ENCODE measurements at regions not wholly inside any gene's neighbourhood (a gene's known extent, or its start where the extent isn't known, plus 50 kb on each side); places are given as distances from the start of the nearest gene placed in this dataset.
A peak's percentile ranks its signal among the peaks of the same experiment; 100 is the strongest.

GRCh38 chr1:232529747-232530146 lies 100.2 kb downstream of the SIPA1L2 start:
- ChIA-PET CTCF (interaction anchor here (1.0 kb wide), 1 partner anchor 98 kb away, joined by 4 read pairs; no protein-coding TSS in a partner anchor), POLR2A (no interaction called here)
- H3K27ac Mint-ChIP-seq (ENCODE audit: unreplicated experiment), result peak overlapping the region; percentile 42
- H3K27me3 ChIP-seq (replicated peaks; ENCODE audit: control insufficient read depth, insufficient read depth, low read length), result no peaks in the 10 kb centered on the region
- peak; percentile 46 to 71 for DNase-seq
- peaks cover 10% of the 10 kb centered on the region; the same call in 1 of the 2 replicates for H3K9me3 ChIP-seq
- TF ChIP-seq CTCF (IDR thresholded peaks at IDR 0.05; ENCODE audit: insufficient read depth in 1 of 2, low read depth in 1 of 2, low read length in 1 of 2, severe bottlenecking in 1 of 2, unreplicated experiment in 1 of 2), result no peak
- H3K9me3 Mint-ChIP-seq (ENCODE audit: unreplicated experiment), result no peaks in the 10 kb centered on the region
- no peaks in the 10 kb centered on the region for H3K27me3 Mint-ChIP-seq (ENCODE audit: insufficient read depth, unreplicated experiment)
- BruUV-seq (replicated peaks), result no TSS peak
- H3K36me3 Mint-ChIP-seq (ENCODE audit: insufficient read depth, unreplicated experiment), result peaks cover 5% of the 10 kb centered on the region
- H3K4me1 Mint-ChIP-seq (ENCODE audit: low read depth, unreplicated experiment), result peaks cover 29% of the 10 kb centered on the region
- H3K4me3 ChIP-seq (ENCODE audit: low read depth, low read length), result no peak overlapping the region
- peak overlapping the region; percentile 16 for H3K4me3 Mint-ChIP-seq (ENCODE audit: unreplicated experiment)
- intact Hi-C loops (cut with micrococcal nuclease; ENCODE audit: unreplicated experiment), result loop anchor here (1.0 kb wide), 1 partner anchor 27 kb away; no protein-coding TSS in a partner anchor
- H3K4me1 ChIP-seq, result peaks cover 30% of the 10 kb centered on the region
- no peaks in the 10 kb centered on the region for H3K36me3 ChIP-seq (ENCODE audit: control insufficient read depth, insufficient read depth, low read length)

GRCh38 chr1:232528472-232529089 lies 101.4 kb downstream of the SIPA1L2 start:
- POLR2A ChIA-PET, result no interaction called here
- H3K4me1 Mint-ChIP-seq (ENCODE audit: low read depth, unreplicated experiment), result peaks cover 27% of the 10 kb centered on the region

GRCh38 chr1:232524056-232524455 lies 105.9 kb downstream of the SIPA1L2 start:
- intact Hi-C loops (cut with micrococcal nuclease; ENCODE audit: unreplicated experiment), result no loop called here
- H3K27ac Mint-ChIP-seq (ENCODE audit: unreplicated experiment), result no peak overlapping the region

More at GRCh38 chr1:232528472-232529089, 101.4 kb downstream of the SIPA1L2 start:
- no TSS peak for BruUV-seq (replicated peaks)
- H3K36me3 ChIP-seq (ENCODE audit: control insufficient read depth, insufficient read depth, low read length), result no peaks in the 10 kb centered on the region
- no peak for DNase-seq
- H3K27me3 Mint-ChIP-seq (ENCODE audit: insufficient read depth, unreplicated experiment), result no peaks in the 10 kb centered on the region
- H3K27ac Mint-ChIP-seq (ENCODE audit: unreplicated experiment), result peak overlapping the region; percentile 42
- peaks cover 30% of the 10 kb centered on the region for H3K4me1 ChIP-seq
- H3K9me3 Mint-ChIP-seq (ENCODE audit: unreplicated experiment), result no peaks in the 10 kb centered on the region
- no peaks in the 10 kb centered on the region for H3K27me3 ChIP-seq (replicated peaks; ENCODE audit: control insufficient read depth, insufficient read depth, low read length)
- H3K4me3 Mint-ChIP-seq (ENCODE audit: unreplicated experiment), result no peak overlapping the region
- H3K4me3 ChIP-seq (ENCODE audit: low read depth, low read length), result no peak overlapping the region
- no peak for TF ChIP-seq CTCF (IDR thresholded peaks at IDR 0.05; ENCODE audit: insufficient read depth in 1 of 2, low read depth in 1 of 2, low read length in 1 of 2, severe bottlenecking in 1 of 2, unreplicated experiment in 1 of 2)
- CTCF ChIA-PET, result no interaction called here
- peaks cover 10% of the 10 kb centered on the region; the same call in 1 of the 2 replicates for H3K9me3 ChIP-seq
- intact Hi-C loops (cut with micrococcal nuclease; ENCODE audit: unreplicated experiment), result no loop called here
- peaks cover 5% of the 10 kb centered on the region for H3K36me3 Mint-ChIP-seq (ENCODE audit: insufficient read depth, unreplicated experiment)

More at GRCh38 chr1:232524056-232524455, 105.9 kb downstream of the SIPA1L2 start:
- Histone ChIP-seq H3K4me3 (ENCODE audit: low read depth, low read length) (no peak overlapping the region), H3K27me3 (replicated peaks; ENCODE audit: control insufficient read depth, insufficient read depth, low read length) (no peaks in the 10 kb centered on the region), H3K4me1 (no peaks in the 10 kb centered on the region), H3K36me3 (ENCODE audit: control insufficient read depth, insufficient read depth, low read length) (no peaks in the 10 kb centered on the region), H3K9me3 (no peaks in the 10 kb centered on the region)
- Mint-ChIP-seq H3K9me3 (ENCODE audit: unreplicated experiment) (no peaks in the 10 kb centered on the region), H3K36me3 (ENCODE audit: insufficient read depth, unreplicated experiment) (no peaks in the 10 kb centered on the region), H3K4me1 (ENCODE audit: low read depth, unreplicated experiment) (peaks cover 2% of the 10 kb centered on the region), H3K4me3 (ENCODE audit: unreplicated experiment) (no peak overlapping the region), H3K27me3 (ENCODE audit: insufficient read depth, unreplicated experiment) (no peaks in the 10 kb centered on the region)
- CTCF ChIA-PET, result no interaction called here
- POLR2A ChIA-PET, result no interaction called here
- no TSS peak for BruUV-seq (replicated peaks)
- no peak for DNase-seq
- no peak for TF ChIP-seq CTCF (IDR thresholded peaks at IDR 0.05; ENCODE audit: insufficient read depth in 1 of 2, low read depth in 1 of 2, low read length in 1 of 2, severe bottlenecking in 1 of 2, unreplicated experiment in 1 of 2)
